PC-3 (cell line): ENCODE measurements at regions not wholly inside any gene's neighbourhood (a gene's known extent, or its start where the extent isn't known, plus 50 kb on each side); places are given as distances from the start of the nearest gene placed in this dataset.

Experiments
- ATAC-seq: fragments of 200-7000 bp; cut with Tn5 transposase; 2 replicates; pipeline ENCODE4 v1.9.1; 2020; ENCODE audit warnings: mild to moderate bottlenecking, moderate library complexity
- BruUV-seq: library from RNA; stranded (reverse); fragments of 400-500 nt; replicated peaks from 2 replicates; lab custom pipeline; 2021; lab: Mats Ljungman, UMichigan
- CTCF ChIA-PET: fragments of 300-600 bp; sonication (Branson Sonifier 250); formaldehyde crosslinking; loops from one replicate; lab custom pipeline; 2022; ENCODE audit warnings: antibody characterized with exemption; lab: Charles Lee
- POLR2A ChIA-PET: fragments of 300-600 bp; sonication (Branson Sonifier 250); formaldehyde crosslinking; loops from one replicate; lab custom pipeline; 2022; ENCODE audit warnings: antibody characterized with exemption; ENCODE audit not compliant: unreplicated experiment; lab: Charles Lee
- DNase-seq: peaks from one replicate; pipeline ENCODE4 v3.0.0-alpha.2; 2015
- H2AFZ ChIP-seq: fragments of 300-600 bp; sonication (generic); 2 replicates; pipeline ENCODE4 v1.6.0; 2016; ENCODE audit warnings: antibody characterized with exemption, low read length
- H3F3A ChIP-seq: fragments of 300-600 bp; sonication (generic); one replicate; pipeline ENCODE4 v1.6.0; 2017; ENCODE audit warnings: antibody characterized with exemption, low read length, control low read depth, mild to moderate bottlenecking; ENCODE audit not compliant: unreplicated experiment
- H3K27ac ChIP-seq: fragments of 300-600 bp; sonication (generic); 2 replicates; pipeline ENCODE4 v1.5.1; 2016; ENCODE audit warnings: mild to moderate bottlenecking, low read length
- H3K27me3 ChIP-seq: fragments of 300-600 bp; sonication (generic); 2 replicates; pipeline ENCODE4 v1.6.1; 2016; ENCODE audit warnings: low read length, mixed read lengths
- H3K36me3 ChIP-seq: fragments of 300-600 bp; sonication (generic); 2 replicates; pipeline ENCODE4 v1.6.1; 2016; ENCODE audit warnings: low read depth, mixed run types, low read length, mixed read lengths
- H3K4me1 ChIP-seq: fragments of 300-600 bp; sonication (generic); 2 replicates; pipeline ENCODE4 v1.5.1; 2016; ENCODE audit warnings: low read length; ENCODE audit not compliant: insufficient read depth
- H3K4me2 ChIP-seq: fragments of 300-600 bp; sonication (generic); 2 replicates; pipeline ENCODE4 v1.6.0; 2016; ENCODE audit warnings: low read length
- H3K4me3 ChIP-seq: fragments of 300-600 bp; sonication (generic); 2 replicates; pipeline ENCODE4 v1.5.1; 2016; ENCODE audit warnings: mild to moderate bottlenecking, low read length, mixed read lengths
- H3K79me2 ChIP-seq: fragments of 300-600 bp; sonication (generic); 2 replicates; pipeline ENCODE4 v1.6.1; 2017; ENCODE audit warnings: low read length, mixed read lengths
- H3K9ac ChIP-seq: fragments of 300-600 bp; sonication (generic); 2 replicates; pipeline ENCODE4 v1.6.0; 2016; ENCODE audit warnings: mild to moderate bottlenecking, low read length
- H3K9me2 ChIP-seq: fragments of 300-600 bp; sonication (generic); replicated peaks from 2 replicates; pipeline ENCODE4 v1.6.1; 2016; ENCODE audit warnings: mixed run types, low read length, mixed read lengths
- H3K9me3 ChIP-seq: fragments of 300-600 bp; sonication (generic); 2 replicates; pipeline ENCODE4 v1.6.1; 2016; ENCODE audit warnings: low read length, mixed read lengths
- H4K20me1 ChIP-seq: fragments of 300-600 bp; sonication (generic); 2 replicates; pipeline ENCODE4 v1.6.1; 2016; ENCODE audit warnings: low read length, mixed read lengths
- CTCF ChIP-seq: fragments of 300-600 bp; sonication (generic); conservative IDR thresholded peaks from 2 replicates; pipeline ENCODE4 v1.5.1; 2017; ENCODE audit warnings: antibody characterized with exemption, low read depth, mild to moderate bottlenecking, low read length
- EZH2 ChIP-seq: fragments of 300-600 bp; sonication (generic); IDR thresholded peaks from one replicate; pipeline ENCODE4 v1.6.1; 2017; ENCODE audit warnings: antibody characterized with exemption, mild to moderate bottlenecking, low read length; ENCODE audit not compliant: unreplicated experiment
- EZH2phosphoT487 ChIP-seq: fragments of 300-600 bp; sonication (generic); IDR thresholded peaks from 2 replicates; pipeline ENCODE4 v1.6.1; 2018; ENCODE audit warnings: mild to moderate bottlenecking, antibody characterized with exemption, low read length, borderline replicate concordance
- intact Hi-C: fragments of 100-400 bp; cut with micrococcal nuclease; formaldehyde crosslinking; loops from 2 replicates; pipeline ENCODE4 v1.9.0; 2023

GRCh38 chr10:84820120-84820519, 491.7 kb downstream of the CCSER2 start:
- BruUV-seq, result no TSS peak
- Histone ChIP-seq H3K9me2 (no peaks in the 10 kb centered on the region), H3K4me2 (no peak overlapping the region), H3K4me3 (no peak overlapping the region), H3K9me3 (no peaks in the 10 kb centered on the region), H3F3A (no peaks in the 10 kb centered on the region), H3K4me1 (no peaks in the 10 kb centered on the region), H3K9ac (no peak overlapping the region), H2AFZ (no peak overlapping the region), H3K79me2 (no peaks in the 10 kb centered on the region), H3K27ac (no peak overlapping the region), H3K36me3 (no peaks in the 10 kb centered on the region), H3K27me3 (no peaks in the 10 kb centered on the region), H4K20me1 (no peaks in the 10 kb centered on the region)
- ATAC-seq, result no peak
- TF ChIP-seq CTCF (peak; percentile 42; the same call in 1 of the 2 replicates), EZH2phosphoT487 (no peak)
- intact Hi-C loops, result no loop called here
- DNase-seq, result peak; percentile 38
- CTCF ChIA-PET, result interaction anchor here (0.7 kb wide), 1 partner anchor 1555 kb away, joined by 4 read pairs; no protein-coding TSS in a partner anchor
- POLR2A ChIA-PET, result no interaction called here

DNA sequence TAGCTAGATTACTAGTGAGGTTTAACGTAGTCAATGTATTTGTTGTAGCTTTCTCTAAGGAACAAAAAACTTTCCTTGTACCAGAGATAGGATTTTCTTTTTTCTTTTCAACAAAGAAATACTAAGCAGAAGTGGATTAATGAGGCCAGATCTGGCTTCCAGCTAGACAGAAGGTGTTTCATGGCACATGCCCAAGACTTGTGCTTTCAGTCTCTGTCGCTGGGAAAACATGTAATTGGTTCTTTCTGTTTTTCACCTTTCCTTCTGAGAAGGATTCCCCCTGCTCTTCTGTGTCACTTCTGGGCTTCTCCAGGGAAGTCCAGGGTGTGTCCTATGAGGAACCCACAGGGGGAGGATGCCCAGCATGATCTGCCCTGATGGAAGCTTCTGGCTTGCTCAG, 492.2 kb downstream of the CCSER2 start:
- Histone ChIP-seq H3K4me3 (no peak overlapping the region), H3K27ac (no peak overlapping the region), H4K20me1 (no peaks in the 10 kb centered on the region), H3K4me2 (no peak overlapping the region), H3K9me2 (no peaks in the 10 kb centered on the region), H3K9me3 (no peaks in the 10 kb centered on the region), H3K4me1 (no peaks in the 10 kb centered on the region), H3F3A (no peaks in the 10 kb centered on the region), H3K79me2 (no peaks in the 10 kb centered on the region), H3K27me3 (no peaks in the 10 kb centered on the region), H3K36me3 (no peaks in the 10 kb centered on the region), H2AFZ (no peak overlapping the region), H3K9ac (no peak overlapping the region)
- BruUV-seq, result no TSS peak
- ChIA-PET CTCF (interaction anchor here (0.7 kb wide), 1 partner anchor 1554 kb away, joined by 4 read pairs; no protein-coding TSS in a partner anchor), POLR2A (no interaction called here)
- DNase-seq (no peak), ATAC-seq (no peak)
- no peak for TF ChIP-seq CTCF
- no peak for TF ChIP-seq EZH2phosphoT487
- no peak for TF ChIP-seq EZH2
- intact Hi-C loops, result no loop called here

GRCh38 chr10:84822931-84823630, 494.7 kb downstream of the CCSER2 start:
- no peak overlapping the region for H3K27ac ChIP-seq
- DNase-seq (no peak), ATAC-seq (no peak)
- CTCF ChIA-PET, result no interaction called here
- no peak for TF ChIP-seq CTCF
- no peak for TF ChIP-seq EZH2phosphoT487
- TF ChIP-seq EZH2, result no peak
- intact Hi-C loops, result no loop called here
- no peaks in the 10 kb centered on the region for H3K36me3 ChIP-seq
- no peaks in the 10 kb centered on the region for H3K9me3 ChIP-seq
- no peaks in the 10 kb centered on the region for H4K20me1 ChIP-seq
- H3K9me2 ChIP-seq, result no peaks in the 10 kb centered on the region
- H3K9ac ChIP-seq, result no peak overlapping the region
- no peak overlapping the region for H2AFZ ChIP-seq
- no peaks in the 10 kb centered on the region for H3K79me2 ChIP-seq
- H3K4me2 ChIP-seq, result no peak overlapping the region
- H3F3A ChIP-seq, result no peaks in the 10 kb centered on the region
- POLR2A ChIA-PET, result no interaction called here
- no TSS peak for BruUV-seq
- H3K4me1 ChIP-seq, result no peaks in the 10 kb centered on the region
- H3K27me3 ChIP-seq, result no peaks in the 10 kb centered on the region
- H3K4me3 ChIP-seq, result no peak overlapping the region
